ENCODE measurements at regions not wholly inside any gene's neighbourhood (a gene's known extent, or its start where the extent isn't known, plus 50 kb on each side); places are given as distances from the start of the nearest gene placed in this dataset.

DNA sequence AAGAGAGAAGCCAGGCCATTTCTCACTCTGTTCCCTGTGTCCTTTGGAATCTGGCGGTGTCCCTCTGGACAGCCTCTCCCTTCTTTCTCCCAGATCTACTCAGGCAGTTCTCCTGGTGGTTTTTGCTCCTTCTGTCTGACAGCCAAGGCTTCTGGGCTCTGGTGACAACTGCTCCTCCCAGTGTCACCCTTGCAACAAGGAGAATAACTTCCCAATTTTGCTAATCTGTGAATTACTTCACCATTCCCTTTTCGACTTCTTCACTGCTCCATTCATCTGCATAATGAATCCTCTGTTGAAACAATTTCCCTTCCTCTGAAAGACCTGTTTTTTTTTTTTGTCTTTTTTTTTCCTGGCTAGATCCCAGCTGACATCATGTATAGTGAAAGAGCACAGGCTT is 56.3 kb upstream of the PDE3B start (continued):
- TF ChIP-seq, protein P1, sequence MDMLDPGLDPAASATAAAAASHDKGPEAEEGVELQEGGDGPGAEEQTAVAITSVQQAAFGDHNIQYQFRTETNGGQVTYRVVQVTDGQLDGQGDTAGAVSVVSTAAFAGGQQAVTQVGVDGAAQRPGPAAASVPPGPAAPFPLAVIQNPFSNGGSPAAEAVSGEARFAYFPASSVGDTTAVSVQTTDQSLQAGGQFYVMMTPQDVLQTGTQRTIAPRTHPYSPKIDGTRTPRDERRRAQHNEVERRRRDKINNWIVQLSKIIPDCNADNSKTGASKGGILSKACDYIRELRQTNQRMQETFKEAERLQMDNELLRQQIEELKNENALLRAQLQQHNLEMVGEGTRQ (IDR thresholded peaks at IDR 0.05; ENCODE audit: borderline replicate concordance, low read depth, low read length) = no peak
- no peak for TF ChIP-seq SMC3 (IDR thresholded peaks at IDR 0.05; ENCODE audit: low read depth, low read length)
- no peak for TF ChIP-seq RFX5 (IDR thresholded peaks at IDR 0.05; ENCODE audit: low read length)
- no peak for TF ChIP-seq ELF1 (IDR thresholded peaks at IDR 0.05)
- no peak for TF ChIP-seq FOSL2 (IDR thresholded peaks at IDR 0.05; ENCODE audit: borderline replicate concordance, low read depth)
- no peak for TF ChIP-seq RXRA (IDR thresholded peaks at IDR 0.05; ENCODE audit: borderline replicate concordance, low read depth)
- TF ChIP-seq JUND (IDR thresholded peaks at IDR 0.05) = no peak
- TF ChIP-seq MXI1 (IDR thresholded peaks at IDR 0.05; ENCODE audit: low read depth, low read length) = no peak
- TF ChIP-seq POLR2AphosphoS5 (IDR thresholded peaks at IDR 0.05; ENCODE audit: low read depth, low read length) = no peak
- TF ChIP-seq YY1 (IDR thresholded peaks at IDR 0.05; ENCODE audit: low read depth) = no peak

DNA sequence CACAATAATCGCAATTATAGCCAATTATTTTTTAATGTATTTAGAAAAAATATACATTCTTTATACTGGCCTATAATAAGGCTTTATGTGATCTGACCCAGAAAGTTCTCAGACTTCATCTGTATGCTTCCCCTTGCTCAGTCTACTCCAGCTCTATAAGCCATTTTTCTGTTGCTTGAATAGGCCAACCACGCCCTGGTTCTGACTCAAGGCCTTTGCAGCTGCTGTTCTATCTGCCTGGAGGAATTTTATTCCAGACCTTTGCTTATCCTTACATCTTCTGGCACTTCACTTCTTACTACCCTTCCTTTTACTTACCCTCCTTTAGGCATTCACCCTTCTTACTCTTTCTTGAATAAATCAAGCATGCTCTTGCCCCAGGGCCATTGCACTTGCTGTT is 54.9 kb upstream of the PDE3B start:
- Histone ChIP-seq H3K4me2 (no peak overlapping the region), H3K36me3 (replicated peaks in 1 of 2; ENCODE audit: control insufficient read depth in 1 of 2, insufficient read depth in 2 of 2, low read length in 1 of 2) (no peaks in the 10 kb centered on the region), H3K27me3 (ENCODE audit: insufficient read depth) (no peaks in the 10 kb centered on the region), H4K20me1 (ENCODE audit: insufficient read depth) (no peaks in the 10 kb centered on the region), H3K4me1 (ENCODE audit: control insufficient read depth in 1 of 2, insufficient read depth in 2 of 2, low read depth in 1 of 2, low read length in 1 of 2) (peaks cover 0 to 22% of the 10 kb centered on the region in 2 experiments; a peak in 2 of 4 replicates), H3F3A (replicated peaks; ENCODE audit: insufficient read depth) (no peaks in the 10 kb centered on the region), H2AFZ (ENCODE audit: low read depth) (no peak overlapping the region), H3K79me2 (ENCODE audit: insufficient read depth) (no peaks in the 10 kb centered on the region), H3K4me3 (ENCODE audit: low read depth in 2 of 2, low read length in 1 of 2) (no peak overlapping the region), H3K9me2 (no peaks in the 10 kb centered on the region), H3K27ac (ENCODE audit: low read depth in 2 of 2, low read length in 1 of 2) (no peak overlapping the region), H3K9me3 (no peaks in the 10 kb centered on the region), H3K9ac (no peak overlapping the region)
- no peak for DNase-seq
- POLR2A ChIA-PET = no interaction called here
- 58% methylated on average over 2 of the region's 2 CpGs for WGBS (ENCODE audit: low lambda C conversion rate)
- TF ChIP-seq, protein P2, sequence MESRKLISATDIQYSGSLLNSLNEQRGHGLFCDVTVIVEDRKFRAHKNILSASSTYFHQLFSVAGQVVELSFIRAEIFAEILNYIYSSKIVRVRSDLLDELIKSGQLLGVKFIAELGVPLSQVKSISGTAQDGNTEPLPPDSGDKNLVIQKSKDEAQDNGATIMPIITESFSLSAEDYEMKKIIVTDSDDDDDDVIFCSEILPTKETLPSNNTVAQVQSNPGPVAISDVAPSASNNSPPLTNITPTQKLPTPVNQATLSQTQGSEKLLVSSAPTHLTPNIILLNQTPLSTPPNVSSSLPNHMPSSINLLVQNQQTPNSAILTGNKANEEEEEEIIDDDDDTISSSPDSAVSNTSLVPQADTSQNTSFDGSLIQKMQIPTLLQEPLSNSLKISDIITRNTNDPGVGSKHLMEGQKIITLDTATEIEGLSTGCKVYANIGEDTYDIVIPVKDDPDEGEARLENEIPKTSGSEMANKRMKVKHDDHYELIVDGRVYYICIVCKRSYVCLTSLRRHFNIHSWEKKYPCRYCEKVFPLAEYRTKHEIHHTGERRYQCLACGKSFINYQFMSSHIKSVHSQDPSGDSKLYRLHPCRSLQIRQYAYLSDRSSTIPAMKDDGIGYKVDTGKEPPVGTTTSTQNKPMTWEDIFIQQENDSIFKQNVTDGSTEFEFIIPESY (IDR thresholded peaks at IDR 0.05; ENCODE audit: borderline replicate concordance, low read depth) = no peak
- no peak for TF ChIP-seq NRF1 (IDR thresholded peaks at IDR 0.05; ENCODE audit: low read depth, low read length)
- TF ChIP-seq, protein P1 (IDR thresholded peaks at IDR 0.05; ENCODE audit: borderline replicate concordance, low read depth, low read length) = no peak
- no peak for TF ChIP-seq EZH2phosphoT487 (IDR thresholded peaks at IDR 0.05; ENCODE audit: borderline replicate concordance, low read depth)
- TF ChIP-seq, protein P3, sequence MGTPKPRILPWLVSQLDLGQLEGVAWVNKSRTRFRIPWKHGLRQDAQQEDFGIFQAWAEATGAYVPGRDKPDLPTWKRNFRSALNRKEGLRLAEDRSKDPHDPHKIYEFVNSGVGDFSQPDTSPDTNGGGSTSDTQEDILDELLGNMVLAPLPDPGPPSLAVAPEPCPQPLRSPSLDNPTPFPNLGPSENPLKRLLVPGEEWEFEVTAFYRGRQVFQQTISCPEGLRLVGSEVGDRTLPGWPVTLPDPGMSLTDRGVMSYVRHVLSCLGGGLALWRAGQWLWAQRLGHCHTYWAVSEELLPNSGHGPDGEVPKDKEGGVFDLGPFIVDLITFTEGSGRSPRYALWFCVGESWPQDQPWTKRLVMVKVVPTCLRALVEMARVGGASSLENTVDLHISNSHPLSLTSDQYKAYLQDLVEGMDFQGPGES (IDR thresholded peaks at IDR 0.05; ENCODE audit: low read depth, low read length) = no peak
- TF ChIP-seq FOXM1 (IDR thresholded peaks at IDR 0.05; ENCODE audit: low read depth) = no peak
- TF ChIP-seq RCOR1 (IDR thresholded peaks at IDR 0.05; ENCODE audit: low read length) = no peak
- no peak for TF ChIP-seq JUND (IDR thresholded peaks at IDR 0.05)
- CTCF ChIA-PET = no interaction called here

All from SK-N-SH (cell line).